Stimulated activated CD4-positive, alpha-beta T cell treated with anti-CD3 and anti-CD28 coated beads, Interleukin-4, amount 100 ng/mL, for 48 hours (primary cell): ENCODE measurements at regions not wholly inside any gene's neighbourhood (a gene's known extent, or its start where the extent isn't known, plus 50 kb on each side); places are given as distances from the start of the nearest gene placed in this dataset.
"Not testable (repeated sequence)": the region's sequence is repeated elsewhere in the genome, so short reads cannot be mapped to it uniquely, and the experiment has no call there.

Source experiments
- DNase-seq, 2 donors: peaks; one replicate each; pipeline ENCODE4 v3.0.0-alpha.2; 2020; ENCODE audit warnings: low read depth in 2 of 2

DNA sequence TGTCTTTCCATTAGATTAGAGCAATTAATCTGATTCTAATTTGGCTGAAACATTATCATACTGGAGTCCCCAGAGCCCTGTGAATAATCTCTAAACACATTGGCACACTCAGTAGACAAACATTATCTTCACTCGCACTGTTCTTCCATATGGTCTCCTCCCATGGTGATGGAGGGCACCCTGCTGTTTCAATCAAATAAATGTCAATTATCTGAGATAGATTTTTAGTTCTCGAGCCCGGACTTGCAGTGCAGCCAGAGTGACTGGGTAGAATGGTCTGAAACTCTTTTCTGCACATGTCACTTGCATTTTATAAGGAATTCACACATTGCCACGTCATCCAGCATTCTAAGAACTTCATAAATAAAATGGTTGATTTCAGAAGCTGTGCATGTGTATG, 90.6 kb upstream of the MAP3K7 start:
- DNase-seq = no peak

DNA sequence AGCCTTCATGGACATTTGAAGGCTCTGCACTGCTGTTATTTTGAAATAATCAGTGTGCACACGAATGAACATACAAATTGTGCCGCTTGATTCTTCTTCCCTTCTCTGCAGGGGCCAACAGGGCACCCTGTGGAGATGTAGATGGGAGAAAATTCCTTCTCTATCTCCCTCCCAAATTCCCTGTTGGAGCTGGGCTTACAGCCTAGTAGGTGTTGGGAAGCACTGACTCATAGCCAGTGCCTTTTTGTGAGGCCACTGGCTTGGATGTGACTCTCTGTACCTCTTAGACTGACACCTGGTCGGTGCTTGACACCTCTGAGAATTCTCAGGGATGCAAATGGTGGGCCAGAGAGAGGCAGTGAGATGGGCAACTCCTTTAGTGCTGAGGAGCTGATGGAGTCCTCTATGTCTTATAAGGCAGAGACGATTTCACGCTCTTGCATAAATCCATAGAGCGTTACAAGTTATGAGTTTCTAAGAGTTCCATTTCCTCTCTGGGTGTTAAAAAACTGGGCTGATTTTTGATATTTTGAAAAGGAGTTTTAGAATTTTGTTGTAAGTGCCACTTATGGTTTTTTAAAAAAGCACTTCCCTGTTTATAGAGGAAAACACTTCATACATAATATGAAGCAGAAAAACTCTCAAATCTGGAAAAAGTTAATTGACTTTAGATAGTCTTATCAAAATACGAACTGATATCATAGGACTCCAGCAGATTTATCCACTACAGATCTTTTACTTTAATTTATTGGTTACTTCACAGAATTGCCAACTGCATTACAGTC, 89.8 kb upstream of the MAP3K7 start:
- DNase-seq = no peak

DNA sequence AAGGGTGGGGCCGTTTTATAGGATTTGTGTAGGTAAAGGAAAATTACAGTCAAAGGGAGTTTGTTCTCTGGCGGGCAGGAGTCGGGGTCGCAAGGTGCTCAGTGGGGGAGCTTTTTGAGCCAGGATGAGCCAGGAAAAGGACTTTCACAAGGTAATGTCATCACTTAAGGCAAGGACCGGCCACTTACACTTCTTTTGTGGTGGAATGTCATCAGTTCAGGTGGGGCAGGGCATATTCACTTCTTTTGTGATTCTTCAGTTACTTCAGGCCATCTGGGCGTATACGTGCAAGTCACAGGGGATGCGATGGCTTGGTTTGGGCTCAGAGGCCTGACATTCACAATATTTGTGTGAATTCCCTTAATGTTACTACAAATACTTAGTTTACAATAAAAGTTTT, 88.2 kb upstream of the MAP3K7 start:
- not testable (repeated sequence) for DNase-seq

DNA sequence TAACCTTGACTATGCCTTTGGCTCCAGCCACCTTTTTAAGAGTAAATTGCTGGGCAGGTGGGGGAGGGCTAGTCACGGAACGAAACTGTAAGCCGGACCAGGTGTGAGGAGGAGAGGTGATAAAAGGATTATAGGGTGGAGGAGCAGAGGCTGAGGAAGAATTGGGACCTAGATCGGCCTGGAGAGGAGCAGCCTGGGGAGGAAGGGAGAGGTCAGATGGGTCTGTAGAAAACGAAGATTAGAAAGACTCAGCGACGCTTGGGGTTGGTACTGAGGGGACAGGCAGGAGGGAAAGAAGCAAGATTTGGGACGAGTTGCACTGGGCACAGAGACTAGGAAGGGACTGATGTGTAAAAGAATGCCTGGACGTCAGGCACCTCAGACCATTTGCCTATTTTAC, 87.2 kb upstream of the MAP3K7 start:
- DNase-seq = not testable (repeated sequence)

DNA sequence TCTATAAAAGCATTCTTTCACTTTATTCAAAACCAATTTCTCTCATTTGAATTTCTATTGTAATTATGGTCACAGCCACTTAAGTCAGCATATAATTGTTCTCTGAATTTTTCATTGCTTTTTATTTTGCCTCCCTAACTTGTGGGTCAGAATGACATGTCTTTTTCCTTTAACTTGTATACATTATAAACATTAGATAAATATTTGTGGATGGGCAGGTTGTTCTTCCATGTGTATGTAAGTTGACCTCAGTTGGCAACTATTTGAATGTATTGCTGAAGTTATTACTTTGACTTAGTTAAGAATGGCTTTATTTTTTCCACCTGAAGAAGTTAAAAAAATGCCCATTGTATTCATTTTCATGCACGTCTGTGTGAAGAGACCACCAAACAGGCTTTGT, 83.0 kb upstream of the MAP3K7 start:
- no peak for DNase-seq

DNA sequence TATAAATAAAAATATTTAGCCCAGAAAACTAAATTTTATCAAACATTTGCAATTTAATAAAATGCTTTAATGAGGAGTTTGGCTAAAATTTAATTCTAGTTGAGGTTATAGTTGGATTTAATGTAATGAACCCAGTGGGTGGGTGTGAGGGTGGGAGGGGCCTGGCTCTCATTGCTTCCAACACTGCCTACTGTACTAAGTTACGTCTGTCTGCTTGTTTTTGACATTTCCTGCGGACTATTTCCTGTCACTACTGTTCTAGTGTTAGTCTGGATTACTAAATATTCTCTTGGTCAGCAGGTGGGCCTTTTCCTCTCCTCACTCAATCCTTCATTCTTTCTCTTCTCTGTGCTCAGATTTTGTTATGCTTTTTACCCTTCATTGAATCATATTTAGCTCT, 82.5 kb upstream of the MAP3K7 start:
- no peak for DNase-seq

DNA sequence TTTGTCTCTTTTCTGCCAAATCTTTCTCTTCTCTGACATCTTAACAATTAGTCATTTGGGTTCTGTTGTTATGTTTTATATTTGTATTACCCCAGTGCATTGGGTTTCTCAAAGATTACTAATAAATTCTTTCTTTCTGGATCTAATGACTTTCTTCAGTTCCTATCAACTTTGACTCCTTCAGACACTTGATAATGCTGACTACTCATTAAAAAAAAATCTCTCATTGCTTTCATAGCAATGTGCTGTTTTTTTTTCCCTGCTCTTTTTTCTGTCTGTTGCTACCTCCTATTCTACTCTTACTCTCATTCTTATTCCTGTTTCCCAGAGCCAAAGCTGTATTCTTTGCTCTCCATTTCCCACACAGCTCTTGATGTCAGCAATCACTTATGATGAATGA, 81.3 kb upstream of the MAP3K7 start:
- DNase-seq = no peak

DNA sequence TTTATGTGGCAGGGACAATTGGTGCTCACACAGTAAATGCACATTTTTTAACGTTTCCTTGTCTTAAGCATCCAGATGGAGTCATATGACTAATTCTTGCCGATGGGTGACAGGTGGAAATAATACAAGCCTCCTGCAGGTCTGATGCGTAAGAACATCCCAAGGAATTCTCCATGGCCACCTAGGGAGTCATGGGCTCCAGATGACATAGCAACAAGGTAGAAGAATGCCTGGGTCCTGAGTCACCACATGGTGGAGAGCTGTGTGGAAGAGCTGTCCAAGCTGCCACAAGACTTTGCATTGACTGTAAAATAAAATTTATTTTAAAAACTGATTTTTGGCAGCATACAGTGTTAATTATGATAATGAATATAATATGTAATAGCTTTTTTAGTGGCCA, 77.0 kb upstream of the MAP3K7 start:
- DNase-seq = no peak

DNA sequence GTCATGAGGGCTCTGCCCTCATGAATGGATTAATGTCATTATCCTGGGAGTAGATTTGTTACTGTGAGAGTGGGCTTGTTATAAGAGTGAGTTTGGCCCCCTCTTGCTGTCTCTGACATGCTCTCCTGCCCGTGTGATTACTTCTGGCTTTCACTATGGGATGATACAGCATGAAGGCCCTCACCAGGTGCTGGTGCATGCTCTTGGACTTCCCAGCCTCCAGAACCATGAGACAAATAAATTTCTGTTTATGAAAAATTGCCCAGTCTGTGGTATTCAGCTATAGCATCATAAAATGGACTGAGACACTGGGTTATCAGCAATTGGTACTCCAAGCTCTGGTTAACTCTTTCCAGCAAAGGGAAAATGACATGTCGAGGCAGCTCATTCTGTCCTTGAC, 76.2 kb upstream of the MAP3K7 start:
- DNase-seq = no peak

DNA sequence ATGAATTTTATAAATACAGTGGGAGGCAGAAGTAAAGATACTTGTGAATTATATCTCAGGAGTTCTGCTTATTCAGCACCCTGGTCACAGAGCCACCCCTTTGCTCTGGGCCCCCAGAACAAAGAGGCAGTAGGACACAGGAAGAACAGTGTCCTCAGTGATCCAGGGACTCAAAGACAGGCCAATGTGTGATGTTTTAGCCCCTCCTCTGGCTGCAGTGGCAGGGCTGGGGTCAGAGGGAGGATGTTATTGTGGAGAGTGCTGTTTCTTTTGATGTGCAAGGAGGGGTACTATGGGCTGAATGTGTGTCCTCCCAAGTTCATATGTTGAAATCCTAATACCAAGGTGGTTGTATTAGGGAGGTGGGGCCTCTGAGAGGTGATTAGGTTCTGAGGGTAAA, 74.1 kb upstream of the MAP3K7 start:
- DNase-seq = no peak

DNA sequence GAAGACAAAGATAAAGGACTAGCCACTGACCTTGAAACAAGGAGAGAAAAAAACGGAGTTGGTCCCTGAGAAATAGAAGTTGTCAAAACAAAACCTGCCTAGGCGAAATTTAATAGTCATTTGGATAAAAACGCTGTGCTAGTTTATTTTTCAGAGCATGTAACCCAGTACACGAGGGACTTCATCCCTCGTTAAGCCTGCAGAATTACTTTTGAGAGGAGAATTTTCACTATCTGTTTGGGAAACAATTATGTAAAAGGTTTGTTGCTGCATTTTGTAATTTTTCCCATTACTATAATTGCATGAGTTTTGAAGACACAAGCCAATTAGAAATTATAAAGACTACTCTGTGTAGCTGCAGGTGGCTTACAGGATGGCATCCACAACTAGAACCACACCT, 71.6 kb upstream of the MAP3K7 start:
- no peak for DNase-seq

DNA sequence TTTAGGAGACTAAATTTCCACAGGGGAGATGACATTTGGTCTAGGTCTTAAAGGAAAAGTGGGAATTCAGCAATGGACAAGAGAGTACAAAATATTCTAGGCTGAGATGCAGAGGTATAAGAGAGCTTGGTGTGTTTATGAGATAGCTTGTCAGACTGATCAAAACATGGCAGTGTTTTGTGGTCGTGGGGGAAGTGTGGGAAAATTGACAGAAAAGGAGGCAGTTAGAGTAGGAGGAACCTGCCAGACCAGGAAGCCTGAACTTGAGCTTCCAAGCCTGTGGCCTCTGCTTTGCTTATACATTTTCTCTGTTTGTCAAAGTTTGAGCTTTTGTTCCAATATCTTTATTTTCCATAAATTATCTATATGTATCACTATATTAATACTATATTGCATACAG, 69.5 kb upstream of the MAP3K7 start:
- no peak for DNase-seq

DNA sequence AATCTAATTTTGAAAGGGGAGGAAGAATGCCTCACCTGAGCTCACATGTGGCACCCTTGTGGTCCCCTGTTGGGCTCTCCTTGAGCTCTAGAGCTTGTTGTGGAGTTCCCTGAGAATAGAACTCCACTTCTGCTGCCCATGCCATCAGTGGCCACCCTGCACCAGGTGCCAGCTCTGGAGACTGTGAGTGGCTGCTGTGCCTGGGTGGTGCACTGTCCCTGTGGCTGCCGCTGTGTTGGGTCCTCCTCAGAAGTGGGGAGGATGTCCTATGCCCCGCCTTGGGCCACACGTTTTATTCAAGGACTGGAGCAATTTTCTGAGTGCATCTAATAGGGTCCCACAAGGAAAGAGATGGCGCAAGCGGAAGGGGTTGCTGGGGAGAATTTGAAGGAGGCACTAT, 67.9 kb upstream of the MAP3K7 start:
- DNase-seq = no peak

DNA sequence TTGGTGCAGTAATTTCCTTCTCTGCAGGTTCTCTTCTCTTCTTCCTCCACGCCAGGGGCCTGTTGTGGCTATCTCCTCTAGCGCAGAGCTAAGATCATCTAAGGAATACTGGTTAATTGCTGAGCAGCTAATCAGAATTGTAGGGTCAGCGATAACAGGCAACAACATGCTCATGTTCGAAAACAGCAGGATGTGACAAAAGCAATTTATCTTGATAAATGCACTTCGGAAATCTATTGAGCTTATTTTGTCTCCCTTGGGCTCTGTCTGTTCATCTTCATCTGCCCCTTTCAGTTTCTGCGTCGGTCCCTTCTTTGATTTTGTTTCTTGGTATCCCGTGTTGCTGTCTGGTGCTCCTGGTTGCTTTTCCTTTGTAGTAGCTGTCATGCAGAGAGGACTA, 67.3 kb upstream of the MAP3K7 start:
- no peak for DNase-seq

DNA sequence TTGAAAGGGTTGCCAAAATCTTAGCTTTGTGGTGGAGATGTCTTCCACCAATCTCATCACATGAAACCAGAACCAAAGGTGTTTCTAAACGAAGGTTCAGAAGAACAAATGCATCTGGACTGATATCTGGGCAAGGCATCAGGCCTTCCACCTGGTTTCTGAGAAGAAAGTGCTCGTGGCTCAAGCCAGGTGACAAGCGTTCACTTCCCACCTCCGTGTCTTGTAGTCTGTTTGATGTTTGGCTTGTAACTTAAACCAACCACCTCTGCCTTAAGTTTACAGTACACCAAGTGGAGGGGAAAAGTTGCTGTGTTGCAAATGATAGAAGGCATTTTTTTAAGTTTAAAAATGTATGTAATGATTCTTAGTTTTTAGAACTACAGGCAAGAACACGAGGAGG, 66.9 kb upstream of the MAP3K7 start:
- no peak for DNase-seq

DNA sequence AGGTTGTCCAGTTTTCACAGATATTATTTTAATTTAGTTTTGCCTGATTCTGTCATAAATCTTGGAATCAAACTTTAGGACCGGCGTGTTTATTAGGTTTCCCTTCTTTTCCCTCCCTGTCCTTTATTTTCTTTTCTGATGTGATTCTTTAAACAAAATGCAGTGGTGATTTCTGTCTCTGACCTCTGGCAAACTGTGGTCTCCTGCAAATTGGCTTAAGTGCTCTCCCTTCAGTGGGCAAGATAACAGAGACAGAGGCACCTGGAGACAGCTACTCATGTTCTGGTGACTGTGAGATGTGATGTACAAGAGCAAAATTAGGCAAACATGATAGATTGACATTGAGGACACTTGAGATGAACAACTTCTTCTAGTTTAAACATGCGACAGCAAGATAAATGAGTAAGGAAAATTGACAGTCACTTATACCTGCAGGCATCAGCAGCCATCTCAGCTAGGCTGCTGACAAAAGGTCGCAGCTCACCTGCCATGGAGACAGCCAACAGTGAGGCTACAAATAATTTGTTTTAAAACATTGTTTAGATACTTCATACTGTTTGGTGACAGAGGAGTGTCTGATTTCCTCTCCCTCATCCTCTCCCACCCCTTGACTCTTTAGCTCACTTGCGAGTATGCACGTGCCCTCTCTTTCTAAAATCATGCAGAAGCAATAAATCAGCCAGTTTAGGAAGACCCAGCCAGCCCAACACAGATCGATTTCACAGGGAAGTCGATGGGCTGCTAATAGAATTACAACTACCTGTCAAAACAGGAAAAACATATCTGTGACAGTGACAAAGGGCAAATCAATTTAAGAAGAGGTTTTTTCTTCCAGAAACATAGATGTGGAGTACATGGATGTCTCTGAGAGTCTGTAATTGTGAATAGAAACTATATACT, 63.4 kb upstream of the MAP3K7 start:
- DNase-seq = no peak

DNA sequence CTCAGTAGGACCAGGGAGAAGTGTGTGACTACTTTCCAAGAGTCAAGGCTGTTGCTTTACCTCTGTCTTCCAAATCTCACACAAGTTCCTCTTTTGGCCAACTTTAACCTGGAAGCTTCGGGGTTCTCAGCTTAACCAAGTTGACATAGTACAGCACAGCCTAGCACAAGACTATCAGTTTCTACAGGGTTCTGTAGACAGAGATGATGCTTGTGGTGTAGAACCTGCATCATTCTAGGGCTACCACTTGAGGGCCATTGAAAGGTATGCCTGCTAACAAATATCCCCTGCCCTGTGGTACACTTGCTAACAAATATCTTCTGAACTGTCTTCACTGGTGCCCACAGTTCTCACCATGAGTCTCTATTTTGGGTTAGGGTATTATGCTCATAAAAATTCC, 62.0 kb upstream of the MAP3K7 start:
- DNase-seq = no peak

DNA sequence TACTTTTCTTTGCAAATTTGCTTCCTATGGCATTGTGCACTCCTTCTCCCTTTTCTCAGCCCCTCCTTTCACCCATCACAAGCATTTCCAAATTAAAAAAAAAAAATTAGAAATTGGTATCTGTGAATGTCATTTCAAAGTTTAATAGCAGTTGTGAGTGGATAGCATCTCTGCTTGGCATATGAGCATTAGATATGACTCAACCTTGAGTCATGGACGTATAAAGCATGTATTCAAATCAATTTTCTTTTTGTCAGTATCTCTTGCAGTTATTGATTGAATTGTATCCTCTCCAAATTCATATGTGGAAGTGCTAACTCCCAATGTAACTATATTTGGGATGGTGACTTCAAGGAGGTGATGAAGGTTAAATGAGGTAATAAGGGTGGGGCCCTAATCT, 60.1 kb upstream of the MAP3K7 start:
- no peak for DNase-seq

DNA sequence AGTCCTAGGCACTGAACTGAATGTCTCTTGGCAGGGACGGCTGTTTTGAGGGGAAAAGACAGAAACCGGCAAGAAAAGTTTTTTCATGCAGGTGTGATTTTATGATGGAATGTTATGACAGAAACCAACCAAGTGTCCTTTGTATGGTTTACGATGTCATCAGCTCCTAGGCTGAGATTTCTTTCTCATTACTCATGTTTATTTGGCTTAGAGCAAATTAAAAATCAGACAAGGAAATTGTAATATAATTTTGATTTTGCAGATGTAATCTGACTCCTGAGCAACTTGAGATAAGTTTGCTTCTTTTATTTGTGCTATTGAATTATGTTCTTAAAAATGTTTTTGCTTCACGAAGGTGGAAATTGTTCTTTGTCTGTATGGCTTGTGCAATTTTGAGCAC, 58.8 kb upstream of the MAP3K7 start:
- DNase-seq = no peak

DNA sequence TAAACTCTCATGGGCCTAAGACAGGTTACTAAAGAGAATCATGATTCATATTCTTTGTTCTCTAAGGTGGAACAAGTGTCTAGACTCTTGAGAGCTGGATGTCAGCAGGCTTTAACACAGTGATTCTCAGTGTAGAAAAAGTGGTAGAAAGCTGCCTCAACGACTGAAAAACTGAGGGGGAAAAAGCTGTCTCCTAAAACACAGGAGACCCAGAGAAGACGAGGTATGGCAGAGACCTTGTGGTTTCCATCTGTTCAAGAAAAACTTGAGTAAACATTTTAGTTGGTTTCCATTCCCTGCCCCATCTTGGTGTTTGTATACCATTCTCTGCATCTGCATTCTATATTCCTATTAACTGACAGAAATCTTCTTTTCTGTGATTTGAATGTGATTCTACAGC, 57.6 kb upstream of the MAP3K7 start:
- DNase-seq = no peak

DNA sequence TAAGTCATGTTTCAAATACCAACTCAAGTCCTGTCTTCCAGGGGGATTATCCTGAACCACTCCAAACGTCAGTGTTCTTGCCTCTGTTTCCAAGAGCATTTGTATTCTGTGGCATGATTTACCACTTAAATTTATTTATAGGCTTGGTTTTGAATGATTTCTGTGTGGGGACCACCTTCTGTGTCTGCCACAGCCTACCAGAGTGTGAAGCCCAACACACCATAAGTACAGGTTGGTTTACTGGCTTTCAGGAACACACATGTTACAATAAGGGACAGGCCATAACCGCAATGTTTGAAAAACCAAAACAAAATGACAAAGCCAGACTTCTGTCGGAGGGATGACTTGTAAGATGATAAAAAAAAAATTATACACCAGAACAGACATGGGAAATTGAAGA, 56.5 kb upstream of the MAP3K7 start:
- DNase-seq = no peak

DNA sequence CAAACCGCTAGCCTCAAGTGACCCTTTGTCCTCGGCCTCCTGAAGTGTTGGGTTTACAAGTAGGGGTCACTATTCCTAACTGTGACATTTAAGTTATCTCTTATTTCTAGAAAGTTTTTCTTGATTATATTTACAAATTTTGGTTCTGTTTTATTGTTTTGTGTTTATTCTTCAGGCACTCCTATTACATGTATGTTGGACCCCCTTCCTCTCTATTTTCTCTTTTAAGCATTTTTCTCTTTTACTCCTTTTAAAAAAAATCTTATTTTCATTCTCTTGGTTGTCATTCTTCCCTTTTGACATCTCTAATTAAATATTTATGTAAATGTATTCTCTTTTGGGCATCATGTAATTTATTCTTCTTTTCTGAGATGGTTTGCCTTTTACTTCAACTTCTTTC, 50.4 kb upstream of the MAP3K7 start:
- no peak for DNase-seq
